KG1 (cell line): ENCODE measurements at regions not wholly inside any gene's neighbourhood (a gene's known extent, or its start where the extent isn't known, plus 50 kb on each side); places are given as distances from the start of the nearest gene placed in this dataset.

Experiments
- DNase-seq: peaks from one replicate; lab custom pipeline; 2025; lab: John Stamatoyannopoulos, UW

DNA sequence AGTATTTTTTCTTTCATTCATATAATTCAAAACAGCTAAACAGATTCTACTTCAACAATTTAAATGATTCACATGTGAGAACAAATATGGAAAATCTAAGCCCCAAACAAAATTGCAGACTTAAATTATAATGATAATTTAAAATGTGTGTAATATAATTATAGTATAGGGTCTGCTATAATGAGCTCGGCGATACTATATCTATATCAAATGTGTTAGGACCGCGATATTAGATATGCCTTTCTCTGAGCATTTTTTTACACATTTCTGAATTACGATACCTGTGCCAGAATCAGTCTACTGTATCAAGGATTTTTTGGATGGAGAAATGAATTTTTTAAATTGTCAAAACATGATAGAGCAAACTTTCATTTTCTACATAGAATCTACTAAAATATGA is 808.8 kb upstream of the POU3F3 start:
- DNase-seq, result no peak

- no peak for DNase-seq
Observed at GRCh38 chr2:104046466-104046865, 807.4 kb upstream of the POU3F3 start.

DNA sequence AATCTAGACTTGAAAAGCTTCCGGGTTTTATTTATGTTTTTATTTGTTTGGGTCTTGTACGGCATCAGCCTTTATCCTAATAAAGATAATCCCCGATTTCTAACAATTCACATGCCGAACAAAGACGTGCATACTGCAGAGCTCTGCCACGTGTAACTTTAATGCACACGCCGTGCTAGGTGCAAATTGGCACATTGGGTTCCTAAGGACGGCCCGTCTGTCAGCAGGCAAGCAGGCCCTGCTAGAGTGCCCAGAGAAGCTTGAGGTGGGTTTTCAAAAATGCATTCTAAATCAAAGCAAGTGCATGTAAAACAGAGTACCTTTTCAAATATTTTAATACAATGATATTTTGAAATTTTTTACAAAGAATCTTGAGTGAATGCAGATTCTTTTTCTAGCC is 806.4 kb upstream of the POU3F3 start:
- no peak for DNase-seq

- no peak for DNase-seq
Observed at GRCh38 chr2:104049438-104049837, 804.5 kb upstream of the POU3F3 start.

DNA sequence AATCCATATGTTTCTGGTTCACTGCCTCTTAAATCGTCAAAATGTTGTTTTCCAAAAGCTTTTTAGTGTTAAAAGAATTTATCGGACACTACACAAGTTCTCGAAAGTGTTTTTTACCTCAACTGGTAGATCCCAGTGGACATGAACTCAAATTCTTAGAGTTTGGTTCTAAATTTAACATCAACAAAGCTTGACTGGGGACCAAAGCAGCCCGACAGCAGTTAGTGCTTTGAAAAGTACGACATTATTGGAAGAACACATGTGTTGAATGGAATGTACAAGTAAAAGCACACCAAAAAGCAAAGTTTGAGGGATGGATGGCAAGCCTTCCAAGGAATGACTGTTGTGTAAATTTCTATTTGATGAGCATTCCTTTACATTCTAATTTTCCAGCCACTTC is 803.9 kb upstream of the POU3F3 start:
- DNase-seq, result no peak

GRCh38 chr2:104050656-104051242 is 803.2 kb upstream of the POU3F3 start:
- no peak for DNase-seq

- no peak for DNase-seq
Observed at GRCh38 chr2:104051766-104052165, 802.1 kb upstream of the POU3F3 start.

GRCh38 chr2:104052356-104052755 is 801.6 kb upstream of the POU3F3 start:
- DNase-seq, result no peak

DNA sequence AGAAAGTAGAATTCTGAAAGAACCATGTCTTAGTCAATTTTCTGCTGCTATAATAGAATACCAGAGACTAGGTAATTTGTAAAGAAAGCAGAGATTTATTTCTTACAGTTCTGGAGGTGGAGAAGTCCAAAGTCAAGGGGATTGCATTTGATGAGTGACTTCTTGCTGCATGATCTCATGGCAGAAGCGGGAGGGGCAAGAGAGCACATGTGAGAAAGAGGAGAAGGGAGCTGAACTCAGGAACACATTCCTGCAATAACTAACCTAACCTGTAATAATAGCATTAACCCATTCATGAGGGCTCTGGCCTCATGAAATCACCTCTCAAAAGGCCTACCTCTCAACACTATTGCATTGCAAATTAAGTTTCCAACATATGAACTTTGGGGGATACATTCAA is 797.5 kb upstream of the POU3F3 start:
- DNase-seq, result no peak

- DNase-seq, result no peak
Observed at GRCh38 chr2:104068665-104069064, 785.2 kb upstream of the POU3F3 start.

DNA sequence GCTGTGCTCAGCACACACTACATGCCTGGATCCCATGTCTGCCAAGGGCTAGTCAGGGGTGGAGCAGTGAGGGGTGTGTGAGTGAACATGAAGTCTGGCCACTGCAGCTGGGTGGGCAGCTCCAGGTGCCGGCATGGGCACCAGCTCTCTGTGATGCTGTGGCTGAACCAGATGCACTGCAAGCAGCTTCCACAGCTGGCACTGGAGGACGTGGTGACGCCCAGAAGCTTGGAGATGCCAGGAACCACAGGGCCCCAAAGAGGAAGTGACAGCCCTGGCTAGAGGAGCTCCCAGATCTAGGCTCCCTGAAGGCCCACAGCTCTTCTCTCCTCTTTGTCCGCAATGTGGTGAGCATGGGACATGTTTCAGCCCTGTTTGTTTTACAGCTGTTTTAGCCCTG is 776.3 kb upstream of the POU3F3 start:
- no peak for DNase-seq

DNA sequence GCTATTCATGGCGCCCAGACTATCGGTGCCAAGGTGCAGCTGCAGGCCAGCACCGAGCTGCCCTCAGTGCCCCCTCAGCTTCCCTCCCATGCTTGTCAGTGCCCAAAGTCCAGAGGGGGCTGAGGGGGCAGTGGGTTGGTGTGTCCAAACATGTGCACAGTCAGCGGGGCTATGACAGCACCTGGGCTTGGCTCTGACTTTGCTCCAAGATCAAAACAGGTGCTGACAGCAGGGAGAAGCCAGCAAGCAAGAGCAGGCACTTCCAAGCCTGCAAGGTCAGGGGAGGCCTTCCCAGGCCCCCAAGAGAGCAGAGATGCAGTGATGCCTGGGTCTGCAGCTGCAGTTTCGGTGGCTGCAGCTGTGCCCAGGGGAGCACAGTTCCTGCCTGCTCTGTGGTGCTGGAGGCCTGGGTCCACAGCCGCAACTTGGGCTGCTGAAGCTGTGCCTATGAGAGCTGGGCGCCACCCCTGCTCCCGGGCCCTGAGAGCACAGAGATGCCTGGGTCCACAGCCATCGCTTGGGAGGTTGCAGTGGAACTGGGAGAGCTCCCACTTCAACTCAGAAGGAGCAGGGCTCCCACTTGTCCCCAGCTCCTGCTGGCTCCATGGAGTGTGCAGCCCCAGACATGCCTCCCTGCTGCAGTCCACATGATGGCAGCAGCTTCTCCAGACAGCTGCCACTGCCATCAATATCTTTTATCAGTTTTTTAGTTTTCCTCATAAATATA is 775.3 kb upstream of the POU3F3 start:
- DNase-seq, result no peak

- no peak for DNase-seq
Observed at GRCh38 chr2:104088745-104089144, 765.2 kb upstream of the POU3F3 start.

DNA sequence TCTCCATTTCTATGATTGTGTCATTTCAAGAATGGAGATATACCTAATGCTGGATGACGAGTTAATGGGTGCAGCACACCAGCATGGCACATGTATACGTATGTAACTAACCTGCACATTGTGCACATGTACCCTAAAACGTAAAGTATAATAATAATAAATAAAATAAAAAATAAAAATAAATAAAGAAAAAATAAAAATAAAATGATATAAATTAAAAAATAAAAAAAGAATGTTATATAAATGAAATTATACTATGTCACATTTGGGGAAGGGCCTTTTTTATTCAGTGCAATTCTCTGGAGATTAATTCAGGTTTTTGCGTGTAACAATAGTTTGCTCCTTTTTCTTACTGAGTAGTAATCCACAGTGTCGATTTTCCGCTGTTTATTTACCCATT is 763.5 kb upstream of the POU3F3 start:
- DNase-seq, result no peak

DNA sequence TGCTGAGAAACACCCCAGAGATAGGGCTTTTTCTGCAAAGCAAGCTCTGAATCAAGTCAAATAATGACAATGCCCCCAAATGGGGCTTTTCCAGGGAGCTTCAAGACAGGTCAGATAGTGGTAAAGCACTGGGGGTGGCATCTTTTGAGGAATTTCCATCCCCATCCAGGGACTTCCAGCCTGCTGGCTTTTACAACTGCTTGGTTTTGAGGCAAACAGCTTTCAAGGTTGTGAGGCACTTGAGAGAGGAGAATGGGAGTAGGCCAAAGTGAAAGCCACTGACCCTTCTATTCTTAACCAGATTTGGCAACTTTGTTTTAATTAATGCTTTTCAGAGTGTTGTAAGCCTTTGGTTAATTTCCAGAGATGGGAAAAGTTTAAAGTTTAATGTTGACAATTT is 762.0 kb upstream of the POU3F3 start:
- DNase-seq, result no peak

DNA sequence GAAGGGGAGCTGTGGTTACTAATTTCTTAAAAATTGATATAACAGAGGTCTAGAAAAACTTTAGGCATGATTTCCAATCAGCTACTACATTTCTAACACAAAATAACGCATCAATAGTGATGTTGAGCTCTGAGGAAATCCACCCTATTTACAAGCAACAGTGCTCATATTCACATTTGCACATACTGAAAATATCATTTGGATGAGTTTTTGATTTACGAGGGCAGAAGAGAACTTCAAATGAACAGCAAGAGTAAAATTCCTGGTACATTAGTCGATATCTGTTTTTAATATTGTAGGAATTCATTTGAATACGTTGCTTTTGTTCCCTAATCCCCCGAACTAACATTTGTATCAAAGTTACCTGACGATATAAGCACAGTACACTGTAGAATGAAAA is 761.0 kb upstream of the POU3F3 start:
- no peak for DNase-seq

DNA sequence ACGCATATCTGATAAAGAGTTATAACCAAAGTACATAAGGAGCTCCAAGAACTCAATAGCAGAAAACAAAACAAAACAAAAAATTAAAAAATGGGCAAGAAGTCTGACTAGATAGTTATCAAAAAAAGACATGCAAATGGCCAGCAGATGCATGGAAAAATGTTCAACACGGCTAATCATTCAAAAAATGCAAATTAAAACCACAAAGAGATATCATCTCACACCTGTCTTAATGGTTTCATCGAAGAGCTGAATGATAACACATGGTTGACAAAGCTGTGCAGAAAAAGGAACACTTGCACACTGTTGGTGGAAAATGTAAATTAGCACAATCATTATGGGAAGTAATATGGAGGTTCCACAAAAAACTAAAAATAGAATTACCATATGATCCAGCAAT is 751.3 kb upstream of the POU3F3 start:
- no peak for DNase-seq

DNA sequence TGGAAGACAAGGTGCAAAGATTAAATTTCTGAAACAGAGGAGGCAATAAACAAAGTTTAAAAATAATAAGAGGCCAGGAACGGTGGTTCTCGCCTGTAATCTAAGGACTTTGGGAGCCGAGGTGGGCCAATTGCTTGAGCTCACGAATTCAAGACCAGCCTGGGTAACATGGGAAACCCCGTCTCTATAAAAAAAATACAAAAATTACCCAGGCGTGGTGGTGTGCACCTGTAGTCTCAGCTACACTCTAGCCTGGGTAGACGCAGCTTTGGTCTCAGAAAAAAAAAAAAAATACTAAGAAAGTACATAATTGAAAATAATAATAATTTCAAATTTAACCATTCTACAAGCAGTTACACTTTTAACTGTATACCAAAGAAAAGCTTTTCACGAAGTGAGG is 744.6 kb upstream of the POU3F3 start:
- no peak for DNase-seq

DNA sequence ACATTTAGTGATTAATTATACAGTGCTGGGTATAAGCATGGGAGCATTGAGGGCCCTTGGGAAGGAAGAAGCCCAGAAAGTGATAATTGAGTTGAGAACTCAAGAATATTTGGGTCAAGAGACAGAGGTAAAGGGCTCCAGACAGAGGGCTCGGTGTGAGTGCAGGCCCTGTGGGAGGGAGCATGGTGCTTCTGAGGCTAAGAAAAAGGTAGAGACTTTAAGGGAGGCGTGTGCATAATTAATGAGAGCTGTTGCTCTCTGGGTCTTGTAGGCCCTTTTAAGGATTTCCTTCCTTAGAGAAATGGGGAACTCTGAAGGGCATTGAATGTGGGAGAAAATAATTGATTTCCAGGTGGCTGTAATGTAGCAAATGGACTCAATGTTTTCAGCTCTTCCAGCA is 735.0 kb upstream of the POU3F3 start:
- DNase-seq, result no peak

GRCh38 chr2:104120171-104120570 is 733.7 kb upstream of the POU3F3 start:
- DNase-seq, result no peak

DNA sequence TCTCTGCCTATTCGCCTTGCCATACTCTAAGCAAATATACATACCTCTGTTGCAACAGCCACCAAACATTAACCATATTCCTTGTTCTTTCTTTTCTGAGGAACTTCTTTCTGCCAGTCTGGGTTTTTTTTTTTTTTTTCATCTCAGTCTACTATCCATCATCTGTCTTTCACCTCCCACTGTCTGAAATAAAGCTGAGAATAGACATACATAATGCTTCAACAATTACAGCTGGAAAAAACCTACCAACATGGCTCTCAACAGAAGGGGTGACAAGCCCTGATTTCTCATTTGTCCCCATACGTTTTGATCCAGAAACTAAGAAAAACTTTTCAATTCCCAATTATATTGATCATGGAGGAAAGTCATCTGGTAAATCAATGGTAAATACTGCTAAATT is 728.8 kb upstream of the POU3F3 start:
- no peak for DNase-seq

- DNase-seq, result no peak
Observed at GRCh38 chr2:104127049-104127770, 726.7 kb upstream of the POU3F3 start.

DNA sequence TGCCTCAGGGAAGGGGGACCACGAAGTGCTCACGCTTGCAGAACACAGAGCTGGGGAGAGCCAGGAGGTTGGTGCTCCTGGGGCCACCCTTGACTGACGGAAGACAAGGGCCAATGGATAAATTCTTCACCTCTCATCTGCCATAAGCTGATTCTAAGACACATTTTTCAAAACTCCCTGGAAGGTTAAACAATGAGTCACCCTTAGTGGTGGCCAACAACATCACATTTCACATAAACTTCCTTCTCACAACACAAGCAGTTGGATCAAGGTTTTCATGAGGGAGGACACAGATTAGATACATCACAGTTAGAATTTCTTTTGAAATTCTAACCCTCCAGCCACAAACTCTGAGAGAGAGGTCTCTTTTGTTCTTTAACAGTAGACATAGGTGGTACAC is 713.6 kb upstream of the POU3F3 start:
- no peak for DNase-seq

DNA sequence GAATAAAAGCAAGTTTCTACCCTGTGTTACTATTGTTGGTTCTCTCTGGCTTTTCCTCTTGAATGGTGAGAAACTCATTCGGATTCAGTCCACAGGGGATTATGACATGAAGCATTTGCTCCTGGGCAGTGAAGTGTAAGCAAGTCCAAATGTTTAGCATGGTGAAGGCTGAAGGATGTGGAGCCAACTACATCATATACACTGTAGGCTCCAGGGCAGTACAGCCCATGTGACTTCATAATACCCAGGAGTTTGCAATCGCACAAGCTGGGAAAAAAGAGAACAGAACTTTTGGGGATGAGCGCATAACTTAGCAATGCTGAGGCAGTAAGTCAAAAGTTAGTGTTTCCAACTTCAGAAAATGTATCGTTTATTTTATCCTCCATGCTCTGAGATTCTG is 695.7 kb upstream of the POU3F3 start:
- no peak for DNase-seq
